CD4-positive, alpha-beta T cell treated with Interleukin-21 for 1 hour (primary cell): ENCODE measurements at regions not wholly inside any gene's neighbourhood (a gene's known extent, or its start where the extent isn't known, plus 50 kb on each side); places are given as distances from the start of the nearest gene placed in this dataset.

Source experiments
- DNase-seq: peaks from one replicate; pipeline ENCODE4 v3.0.0-alpha.2; 2020

- DNase-seq: no peak
Observed at GRCh38 chr13:83577183-83577582, 305.1 kb downstream of the SLITRK1 start.

- no peak for DNase-seq
Observed at GRCh38 chr13:83568019-83568418, 314.3 kb downstream of the SLITRK1 start.

- no peak for DNase-seq
Observed at GRCh38 chr13:83563499-83563898, 318.8 kb downstream of the SLITRK1 start.

- DNase-seq: no peak
Observed at GRCh38 chr13:83557845-83558244, 324.4 kb downstream of the SLITRK1 start.

- no peak for DNase-seq
Observed at GRCh38 chr13:83549671-83550070, 332.6 kb downstream of the SLITRK1 start.

GRCh38 chr13:83547043-83547442 lies 335.2 kb downstream of the SLITRK1 start:
- DNase-seq: no peak

- no peak for DNase-seq
Observed at GRCh38 chr13:83546476-83546875, 335.8 kb downstream of the SLITRK1 start.

- DNase-seq: no peak
Observed at GRCh38 chr13:83538636-83539035, 343.6 kb downstream of the SLITRK1 start.

- no peak for DNase-seq
Observed at GRCh38 chr13:83536941-83537340, 345.3 kb downstream of the SLITRK1 start.

GRCh38 chr13:83536153-83536552 lies 346.1 kb downstream of the SLITRK1 start:
- DNase-seq: no peak

- no peak for DNase-seq
Observed at GRCh38 chr13:83532809-83533208, 349.5 kb downstream of the SLITRK1 start.

GRCh38 chr13:83531022-83531421 lies 351.3 kb downstream of the SLITRK1 start:
- no peak for DNase-seq

GRCh38 chr13:83516781-83517180 lies 365.5 kb downstream of the SLITRK1 start:
- no peak for DNase-seq

GRCh38 chr13:83515268-83516015 lies 366.8 kb downstream of the SLITRK1 start:
- DNase-seq: no peak

GRCh38 chr13:83508771-83509301 lies 373.4 kb downstream of the SLITRK1 start:
- DNase-seq: no peak

GRCh38 chr13:83503424-83503823 lies 378.9 kb downstream of the SLITRK1 start:
- no peak for DNase-seq

- DNase-seq: no peak
Observed at GRCh38 chr13:83499286-83499685, 383.0 kb downstream of the SLITRK1 start.

- no peak for DNase-seq
Observed at GRCh38 chr13:83498481-83499190, 383.6 kb downstream of the SLITRK1 start.

GRCh38 chr13:83498045-83498444 lies 384.2 kb downstream of the SLITRK1 start:
- no peak for DNase-seq

- DNase-seq: no peak
Observed at GRCh38 chr13:83496501-83496900, 385.8 kb downstream of the SLITRK1 start.

- DNase-seq: no peak
Observed at GRCh38 chr13:83485101-83485500, 397.2 kb downstream of the SLITRK1 start.

GRCh38 chr13:83471011-83471410 lies 411.3 kb downstream of the SLITRK1 start:
- no peak for DNase-seq

GRCh38 chr13:83470133-83470797 lies 412.0 kb downstream of the SLITRK1 start:
- no peak for DNase-seq

GRCh38 chr13:83453723-83454122 lies 428.6 kb downstream of the SLITRK1 start:
- DNase-seq: no peak
